ENCODE measurements at regions not wholly inside any gene's neighbourhood (a gene's known extent, or its start where the extent isn't known, plus 50 kb on each side); places are given as distances from the start of the nearest gene placed in this dataset.

GRCh38 chr9:87294126-87294525, 203.5 kb upstream of the DAPK1 start:
- TF ChIP-seq CTCF (IDR thresholded peaks at IDR 0.05), result no peak
- no peak for TF ChIP-seq POLR2A (IDR thresholded peaks at IDR 0.05)

Data from heart left ventricle (tissue), 13 donors.